ENCODE measurements at regions not wholly inside any gene's neighbourhood (a gene's known extent, or its start where the extent isn't known, plus 50 kb on each side); places are given as distances from the start of the nearest gene placed in this dataset.

DNA sequence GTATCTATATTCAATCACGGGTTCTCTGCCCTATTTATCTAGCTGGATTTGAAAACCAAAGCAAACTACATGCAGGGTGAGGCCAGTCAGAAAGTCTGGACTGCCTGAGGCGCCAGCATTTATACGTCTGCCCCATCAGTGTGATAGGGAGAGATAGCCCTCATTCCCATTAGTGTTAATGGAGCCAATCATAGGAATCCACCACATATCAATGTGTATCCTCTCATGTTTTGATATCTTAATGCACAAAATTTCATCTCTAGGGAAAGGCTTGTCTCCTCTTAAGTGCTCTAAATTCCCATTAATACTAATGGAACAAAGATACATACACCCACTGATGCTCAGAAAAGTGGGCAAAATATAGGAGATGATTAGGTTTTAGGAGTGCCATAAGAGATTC is 376.2 kb downstream of the BTBD3 start:
- DNase-seq, result no peak

DNA sequence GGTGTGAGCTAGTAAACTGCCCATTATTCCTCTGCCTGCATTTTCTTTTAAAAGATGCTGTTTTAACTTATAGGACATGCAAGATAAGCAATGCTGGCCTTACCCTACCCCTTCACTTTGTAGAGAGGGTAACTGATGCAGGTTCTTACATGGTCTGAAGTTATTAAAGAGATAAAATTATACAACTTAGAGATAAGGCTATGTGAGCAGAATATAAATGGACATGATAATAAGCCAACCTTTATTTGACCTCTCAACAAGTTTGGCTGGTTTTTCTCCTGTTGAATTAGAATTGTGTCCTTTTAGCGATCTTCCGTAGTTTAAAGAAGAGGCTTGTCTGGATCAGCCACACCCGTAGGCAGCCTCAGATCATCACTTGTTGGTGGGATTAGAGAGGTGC is 377.0 kb downstream of the BTBD3 start:
- DNase-seq, result no peak

DNA sequence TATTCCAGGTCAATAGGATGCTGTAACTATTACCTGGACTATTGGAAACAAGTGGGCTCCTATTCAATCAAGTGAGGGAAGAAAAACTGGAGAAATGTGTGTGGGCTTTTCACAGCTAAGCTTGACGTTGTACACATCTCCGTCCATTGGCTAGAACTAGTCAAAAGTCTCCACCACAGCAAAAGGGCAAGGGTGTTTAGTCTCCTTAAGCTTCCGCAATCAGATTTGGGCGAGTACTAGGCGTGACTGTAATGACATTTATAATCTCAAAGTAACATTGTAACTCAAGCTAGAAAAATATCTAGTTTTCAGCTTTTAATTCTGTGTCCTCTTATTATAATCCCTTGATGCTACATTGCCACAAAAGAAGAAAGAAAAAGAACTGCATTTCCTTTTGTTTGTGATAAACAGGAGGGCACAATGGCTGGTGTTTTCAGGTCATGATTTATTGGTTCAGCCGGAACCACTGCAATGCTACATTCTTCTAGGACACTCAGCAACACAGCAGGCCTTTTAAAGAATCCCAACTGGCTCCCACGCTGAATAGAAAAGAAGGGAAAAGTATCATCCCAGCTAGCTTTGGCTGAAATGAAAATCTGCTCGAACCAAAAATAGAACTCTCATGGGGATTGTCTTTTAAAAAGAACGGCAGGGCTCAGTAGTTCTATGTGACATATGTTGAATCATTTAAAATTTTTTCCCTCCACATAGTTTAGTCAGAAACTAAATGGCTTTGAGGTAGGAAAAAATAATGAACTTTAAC is 387.7 kb downstream of the BTBD3 start:
- no peak for DNase-seq

DNA sequence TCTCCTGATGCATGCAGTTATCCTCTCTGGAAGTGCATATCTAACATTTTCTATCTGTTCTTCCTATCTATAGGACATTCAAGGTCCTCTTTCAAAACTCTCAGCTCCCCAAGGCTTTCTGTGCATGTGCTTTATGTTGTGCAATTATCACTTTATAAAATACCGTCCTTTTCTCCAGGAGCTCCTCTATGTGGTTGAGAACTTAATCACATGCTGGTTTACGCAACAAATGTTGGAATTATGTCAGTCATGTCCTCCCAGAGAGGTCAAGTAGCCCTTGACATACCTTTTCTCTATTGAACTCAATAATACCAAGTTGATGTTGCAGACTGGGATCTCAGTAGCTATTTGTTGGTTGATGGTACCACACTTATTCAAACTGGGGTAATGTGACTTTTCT is 388.4 kb downstream of the BTBD3 start:
- DNase-seq, result no peak

DNA sequence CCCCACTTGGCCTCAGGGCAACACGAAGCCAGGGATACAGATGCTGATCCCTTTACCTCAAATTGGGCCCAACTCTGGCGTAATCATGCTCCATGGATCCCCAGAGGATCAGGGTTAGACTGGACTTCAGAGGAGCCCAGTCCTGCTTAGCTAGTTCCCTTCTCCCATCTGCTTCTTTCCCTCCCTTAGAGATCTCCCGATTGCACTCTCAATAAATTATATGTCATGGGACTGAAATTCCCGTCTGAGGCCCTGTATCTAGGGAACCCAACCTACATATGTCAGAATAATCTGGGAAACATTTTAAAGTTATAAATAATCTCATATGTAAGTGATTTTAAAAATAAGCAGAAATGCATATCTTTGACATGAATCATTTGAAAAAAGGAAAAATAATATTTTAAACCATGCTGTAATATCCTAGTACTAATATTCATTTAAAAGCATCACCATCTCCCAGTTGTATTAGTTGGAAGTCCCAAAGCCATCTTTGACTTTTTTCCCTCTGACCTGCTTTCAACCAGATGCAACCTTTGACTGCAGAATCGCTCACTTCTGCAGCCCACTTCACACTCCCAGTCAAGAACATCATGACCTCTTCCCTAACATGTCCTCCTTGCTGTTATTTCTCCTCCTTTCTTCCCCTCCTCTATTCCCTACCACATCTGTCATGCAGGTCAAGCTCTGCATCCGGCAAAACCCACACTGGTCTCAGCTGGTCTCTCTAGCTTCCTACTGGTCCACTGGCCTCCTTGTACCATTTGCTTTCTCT is 393.6 kb downstream of the BTBD3 start:
- no peak for DNase-seq

DNA sequence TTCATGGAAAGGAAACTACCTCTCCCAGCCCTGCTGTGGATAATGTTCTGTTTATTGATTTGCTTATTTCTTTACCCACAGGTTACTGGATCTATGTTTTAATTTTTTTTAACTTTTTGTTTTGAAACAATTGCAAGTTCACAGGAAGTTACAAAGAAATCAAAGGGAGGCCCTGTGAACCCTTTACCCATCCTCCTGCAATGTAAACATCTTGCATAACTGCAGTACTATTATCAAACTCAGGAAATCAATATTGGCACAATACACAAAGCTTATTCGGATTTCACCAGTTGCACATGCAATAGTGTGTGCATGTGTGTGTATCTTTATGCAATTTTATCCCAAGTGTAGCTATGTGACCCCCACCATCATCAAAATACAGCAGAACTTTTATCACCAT is 398.0 kb downstream of the BTBD3 start:
- no peak for DNase-seq

DNA sequence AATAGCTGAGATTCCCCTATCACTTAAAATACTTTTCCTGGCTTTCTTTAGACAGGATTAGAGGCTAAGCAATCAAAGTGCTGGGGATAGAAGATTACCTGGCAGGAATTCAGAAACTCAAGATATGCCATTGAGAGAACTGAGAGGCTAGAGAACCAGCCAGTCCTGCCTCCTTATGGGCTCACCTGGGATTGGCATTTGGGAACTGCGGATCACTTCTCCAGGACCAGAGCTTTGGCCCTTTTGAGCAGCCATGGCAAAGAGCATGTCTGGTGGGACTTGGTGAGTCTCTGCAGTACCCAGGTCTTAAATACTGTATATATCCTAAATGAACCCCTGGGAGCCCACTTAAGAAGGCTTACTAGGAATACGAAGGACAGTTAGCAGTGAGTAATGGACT is 399.1 kb downstream of the BTBD3 start:
- DNase-seq, result no peak

DNA sequence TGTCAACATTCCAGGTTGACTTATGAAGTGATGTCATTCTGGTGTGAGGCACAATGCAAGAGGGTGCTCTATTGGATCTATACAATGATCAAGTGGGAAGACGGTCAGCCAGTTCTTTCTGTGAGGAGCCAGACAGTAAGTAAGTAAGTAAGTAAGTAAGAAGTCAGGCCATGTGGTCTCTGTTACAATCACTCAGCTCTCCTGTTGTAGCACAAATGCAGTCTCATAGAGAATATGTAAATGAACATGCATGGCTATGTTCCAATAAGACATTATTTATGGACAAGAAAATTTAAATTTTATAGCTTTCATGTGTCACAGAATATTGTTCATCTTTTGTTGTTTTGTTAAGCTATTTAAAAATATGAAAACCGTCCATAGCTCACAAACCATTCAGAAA is 399.7 kb downstream of the BTBD3 start:
- no peak for DNase-seq

DNA sequence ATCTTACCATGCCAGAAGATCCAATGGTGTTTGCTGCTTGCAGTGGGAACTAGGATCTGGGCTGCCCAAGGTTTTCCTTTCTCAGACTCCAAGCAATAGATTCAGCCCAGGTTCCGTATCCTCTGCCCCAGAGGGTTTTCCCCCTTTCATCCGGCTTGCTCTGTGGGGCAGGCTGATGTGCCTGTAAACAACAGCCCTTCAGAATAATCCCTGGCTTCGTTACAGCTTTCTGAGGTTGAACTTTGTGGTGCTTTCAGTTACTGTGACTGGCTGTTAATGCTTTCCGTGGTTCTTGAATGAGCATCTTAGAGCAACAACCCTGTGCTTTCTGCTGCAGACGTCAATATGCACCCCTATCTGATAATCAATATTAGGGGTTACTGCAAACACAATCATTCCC is 400.4 kb downstream of the BTBD3 start:
- DNase-seq, result no peak

DNA sequence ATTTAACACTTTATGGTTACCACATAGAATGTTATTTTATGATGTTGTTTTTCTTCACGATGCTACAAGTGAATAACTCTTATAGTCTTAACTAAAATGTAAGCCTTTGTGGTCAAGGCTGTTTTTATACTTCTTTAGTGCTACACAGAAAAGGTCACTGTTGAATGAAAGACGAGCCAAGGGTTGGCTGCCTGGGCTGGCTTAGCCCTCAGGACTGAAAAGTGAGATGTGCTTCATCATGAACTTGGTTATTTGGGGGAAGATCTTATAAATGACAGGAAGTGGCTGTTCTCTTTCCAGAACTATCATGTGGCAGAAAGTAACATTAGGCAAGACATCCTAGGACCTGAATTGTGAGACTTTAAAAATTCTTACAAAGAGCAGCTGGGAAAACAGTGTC is 404.0 kb downstream of the BTBD3 start:
- DNase-seq, result no peak

DNA sequence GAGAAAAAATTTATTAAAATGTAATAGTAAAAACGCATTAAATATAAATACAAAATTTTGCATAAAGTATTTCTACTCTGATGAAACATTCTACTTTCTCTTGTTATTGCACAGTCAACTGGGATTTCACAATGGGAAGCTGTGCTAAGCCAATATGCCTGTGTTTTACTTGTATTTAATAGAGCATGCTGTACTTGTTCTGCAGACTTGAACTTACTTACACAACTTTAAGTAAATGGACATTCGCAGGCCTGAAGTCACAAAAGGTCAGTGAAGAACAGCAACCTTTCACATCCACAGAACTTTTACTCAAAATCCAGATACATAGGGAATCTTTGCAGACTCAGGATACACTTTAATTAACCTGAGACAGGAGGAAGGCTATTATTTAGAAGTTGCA is 409.5 kb downstream of the BTBD3 start:
- no peak for DNase-seq

DNA sequence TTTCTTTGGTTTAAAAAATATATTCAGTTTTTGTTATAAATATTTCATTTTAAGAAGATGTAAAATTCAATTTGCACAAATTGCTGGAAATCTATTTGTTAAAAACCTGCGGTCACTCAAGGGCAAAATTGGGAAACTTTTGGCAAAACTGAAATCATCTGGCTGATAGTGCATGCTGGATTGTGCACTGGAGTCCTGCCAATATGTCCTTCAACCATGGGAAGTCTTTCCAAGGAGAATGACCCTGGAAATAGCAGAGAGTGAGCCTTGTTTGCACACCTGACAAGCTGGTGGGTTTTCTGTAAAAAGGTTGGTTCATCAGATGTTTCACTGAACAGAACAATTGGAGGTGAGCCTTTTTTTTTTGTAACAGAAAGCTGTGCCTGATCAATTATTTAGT is 413.5 kb downstream of the BTBD3 start:
- no peak for DNase-seq

DNA sequence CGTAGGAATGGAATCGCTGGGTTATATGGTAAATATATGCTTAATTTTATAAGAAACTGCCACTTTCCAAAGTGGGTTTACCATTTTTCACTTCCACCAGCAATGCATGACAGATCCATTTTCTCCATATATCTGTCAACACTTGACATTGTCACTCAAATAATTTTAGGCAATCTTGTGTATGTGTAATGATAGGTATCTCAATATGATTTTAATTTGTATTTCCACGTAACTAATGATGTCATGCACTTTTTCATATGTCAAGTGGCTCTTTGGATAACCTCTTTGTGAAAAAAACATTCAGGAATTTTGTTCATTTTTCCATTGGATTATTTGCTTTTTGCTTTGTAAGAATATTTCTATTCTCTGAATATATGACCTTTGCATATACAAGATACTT is 419.9 kb downstream of the BTBD3 start:
- DNase-seq, result no peak

DNA sequence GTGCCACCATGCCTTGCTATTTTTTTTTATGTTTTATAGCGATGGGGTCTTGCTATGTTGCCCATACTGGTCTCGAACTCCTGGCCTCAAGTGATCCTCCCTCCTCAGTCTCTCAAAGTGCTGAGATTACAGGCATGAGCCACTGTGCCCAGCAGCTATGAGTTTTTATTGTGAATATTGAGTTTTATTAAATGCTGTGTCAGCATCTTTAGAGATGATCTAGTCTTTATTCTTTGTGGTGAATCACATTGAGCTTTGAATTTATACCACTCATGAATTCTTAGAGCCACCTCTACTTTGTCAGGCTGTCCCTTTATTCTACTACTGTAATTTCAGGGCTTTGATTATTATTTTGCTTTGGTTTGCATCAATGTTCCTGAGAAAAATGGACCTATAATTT is 428.3 kb downstream of the BTBD3 start:
- DNase-seq, result no peak

DNA sequence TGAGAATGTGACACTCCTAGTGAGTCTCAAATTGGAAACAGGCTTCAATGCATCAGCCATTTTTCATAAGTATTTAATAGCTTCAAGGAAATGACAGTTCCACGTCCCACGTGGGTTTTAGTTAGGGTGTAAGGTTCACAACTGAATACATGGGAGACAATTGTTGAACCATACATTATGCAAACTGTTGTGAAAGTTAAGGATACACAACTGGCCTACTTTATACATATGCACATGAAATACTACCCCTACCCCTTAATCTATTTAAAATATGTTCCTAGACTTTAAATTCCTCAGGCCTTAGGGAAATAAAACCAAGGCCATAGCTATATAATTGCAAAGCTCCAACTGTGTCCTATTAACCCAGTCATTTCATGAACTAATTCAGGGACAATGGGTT is 436.1 kb downstream of the BTBD3 start:
- no peak for DNase-seq

DNA sequence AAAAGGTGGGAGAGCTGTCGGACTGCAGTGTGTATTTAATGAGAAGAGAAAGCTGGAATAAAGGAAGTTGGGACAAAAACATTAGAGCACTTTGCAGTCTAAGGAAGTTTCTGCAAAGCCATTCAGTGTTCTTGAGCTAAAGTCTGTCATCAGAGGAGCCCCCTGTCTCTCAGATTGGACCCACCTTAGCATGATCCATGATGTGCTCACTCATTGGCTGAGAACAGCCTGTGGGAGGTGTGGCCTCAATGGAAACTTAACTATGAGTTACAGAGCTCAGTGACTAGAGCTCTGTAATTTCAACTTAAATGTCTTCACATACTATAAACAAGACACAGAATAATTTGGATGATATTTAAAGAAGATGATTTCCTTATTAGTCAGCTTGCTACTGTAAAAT is 437.0 kb downstream of the BTBD3 start:
- DNase-seq, result no peak

DNA sequence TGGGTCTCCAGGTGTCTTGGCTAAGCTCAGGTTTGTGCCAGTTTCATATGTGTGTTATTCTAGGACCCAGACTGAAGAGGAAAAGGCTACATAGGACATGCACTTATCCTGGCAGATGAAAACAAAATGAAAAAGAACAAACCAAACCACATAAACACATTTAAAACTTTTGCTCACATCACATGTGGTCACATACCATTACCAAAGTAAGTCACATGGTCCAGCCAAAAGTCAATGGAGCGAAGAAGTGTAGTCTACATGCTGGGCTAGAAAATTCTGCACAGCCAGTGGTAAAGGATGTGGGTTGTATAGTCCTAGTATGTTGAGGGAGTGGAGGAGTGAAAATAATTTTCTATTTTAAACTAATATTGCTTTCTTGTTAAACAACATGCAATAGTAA is 437.5 kb downstream of the BTBD3 start:
- DNase-seq, result no peak

DNA sequence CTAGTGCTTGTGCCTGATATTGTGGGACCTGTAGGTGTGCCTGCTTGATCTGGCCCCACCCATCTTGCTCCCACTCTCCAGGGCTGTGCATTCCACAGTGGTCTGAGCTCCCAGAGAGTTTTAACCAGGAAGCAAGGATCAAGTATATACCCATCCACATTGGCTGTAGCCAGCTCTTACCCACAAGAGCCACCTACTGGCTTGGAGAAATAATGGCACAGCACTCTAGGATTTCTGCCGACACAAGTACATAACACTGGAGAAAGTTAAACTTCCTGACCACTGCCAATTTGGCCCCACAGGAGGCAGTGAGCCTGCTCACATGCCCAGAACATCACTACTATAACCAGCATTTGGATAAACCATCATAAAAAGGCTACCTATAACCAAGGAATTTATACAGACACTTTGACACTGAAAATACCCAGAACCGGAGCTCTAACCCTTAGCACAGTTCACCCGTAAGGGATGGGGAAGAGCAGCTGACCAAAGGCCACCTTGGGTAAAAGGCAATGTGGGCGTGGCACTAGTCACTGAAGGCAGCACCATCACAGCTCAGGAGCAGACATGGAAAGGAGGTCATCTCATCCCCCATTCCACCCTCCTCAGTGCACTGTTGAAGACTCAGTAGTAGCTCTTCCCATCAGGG is 440.4 kb downstream of the BTBD3 start:
- DNase-seq, result no peak

DNA sequence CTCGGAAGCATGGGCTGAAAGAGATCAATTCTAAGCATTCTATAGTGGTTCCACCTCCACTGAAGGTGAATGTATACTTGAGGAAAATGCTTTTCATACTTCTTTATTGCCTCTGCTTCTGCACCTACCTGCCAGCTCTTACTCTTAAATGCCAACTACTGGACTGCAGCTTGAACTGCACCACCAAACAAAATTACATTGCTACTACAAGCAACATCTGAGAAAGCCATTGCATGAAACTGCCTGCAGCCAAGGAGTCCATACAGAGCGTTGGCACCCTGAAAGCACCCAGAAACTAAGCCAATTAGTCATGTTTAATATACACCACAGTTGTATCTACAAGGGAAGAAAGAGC is 440.9 kb downstream of the BTBD3 start:
- no peak for DNase-seq

DNA sequence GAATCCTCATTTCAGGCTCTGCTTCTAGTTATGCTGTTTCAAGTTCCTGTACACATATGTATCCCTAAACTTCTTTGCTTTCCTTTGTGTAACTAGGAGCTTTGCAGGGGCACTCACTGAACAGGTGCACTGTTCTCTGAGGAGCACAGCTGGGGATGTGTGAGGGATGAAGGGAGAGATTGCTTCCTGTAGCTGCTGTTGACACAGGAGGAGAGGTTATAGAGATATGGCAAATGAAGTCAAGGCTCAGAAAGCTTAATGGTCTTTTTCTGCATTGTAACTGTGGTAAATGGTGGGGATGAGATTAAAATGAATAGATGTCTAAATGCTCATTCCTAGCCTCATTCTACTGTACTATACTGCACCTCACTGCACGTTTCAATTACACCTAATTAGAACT is 454.3 kb downstream of the BTBD3 start:
- no peak for DNase-seq

DNA sequence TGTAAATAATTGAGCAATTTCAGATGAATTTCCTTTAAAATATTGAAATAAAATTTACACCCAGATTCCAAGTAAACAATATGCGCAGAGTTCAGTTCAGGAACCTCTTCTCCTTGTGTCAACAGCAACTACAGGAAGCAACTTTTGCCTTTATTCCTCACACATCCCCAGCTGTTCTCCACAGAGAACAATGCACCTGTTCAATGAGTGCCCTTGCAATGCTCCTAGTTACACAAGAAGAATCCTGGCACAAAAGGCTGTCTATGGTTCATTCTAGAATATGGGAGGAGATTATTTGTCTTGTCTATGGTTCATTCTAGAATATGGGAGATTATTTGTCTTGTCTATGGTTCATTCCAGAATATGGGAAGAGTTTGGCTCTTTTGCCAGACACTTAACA is 454.9 kb downstream of the BTBD3 start:
- DNase-seq, result no peak

DNA sequence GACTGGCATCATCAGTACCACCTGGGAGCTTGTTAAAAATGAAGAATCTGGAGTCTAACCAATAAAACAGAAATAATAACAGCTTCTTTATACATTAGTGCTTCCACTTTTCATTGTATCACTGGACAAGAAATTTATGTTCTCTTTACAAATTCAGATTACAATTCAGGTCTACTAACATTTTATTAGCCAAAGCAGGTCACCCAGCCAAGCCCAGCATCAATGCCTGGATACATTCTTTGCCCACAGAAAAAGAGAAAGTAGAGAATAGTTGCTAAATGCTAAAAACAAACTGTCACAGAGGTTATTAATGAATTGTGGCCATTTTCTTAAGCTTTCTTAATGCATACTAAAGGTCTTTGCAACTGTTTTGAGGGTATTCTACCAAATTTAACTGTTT is 458.3 kb downstream of the BTBD3 start:
- DNase-seq, result no peak

DNA sequence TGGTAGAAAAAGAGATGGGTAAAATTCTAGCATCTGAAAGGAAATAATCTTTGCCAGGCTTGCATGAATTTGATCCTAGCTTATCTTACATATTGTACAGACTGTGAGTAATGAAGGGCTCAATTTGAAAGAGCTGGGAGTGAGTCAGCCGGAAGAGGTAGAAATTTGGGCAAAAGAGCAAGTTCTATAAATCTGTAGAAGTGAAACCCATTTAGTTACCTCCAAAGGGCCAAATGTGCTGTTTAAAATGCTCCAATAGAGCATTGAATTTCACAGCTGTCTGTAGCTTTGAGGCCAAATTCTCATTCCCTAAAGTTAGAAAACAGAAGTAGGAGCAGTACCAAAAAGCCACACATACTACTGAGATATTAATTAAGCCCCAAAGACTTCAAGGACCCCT is 466.1 kb downstream of the BTBD3 start:
- no peak for DNase-seq

DNA sequence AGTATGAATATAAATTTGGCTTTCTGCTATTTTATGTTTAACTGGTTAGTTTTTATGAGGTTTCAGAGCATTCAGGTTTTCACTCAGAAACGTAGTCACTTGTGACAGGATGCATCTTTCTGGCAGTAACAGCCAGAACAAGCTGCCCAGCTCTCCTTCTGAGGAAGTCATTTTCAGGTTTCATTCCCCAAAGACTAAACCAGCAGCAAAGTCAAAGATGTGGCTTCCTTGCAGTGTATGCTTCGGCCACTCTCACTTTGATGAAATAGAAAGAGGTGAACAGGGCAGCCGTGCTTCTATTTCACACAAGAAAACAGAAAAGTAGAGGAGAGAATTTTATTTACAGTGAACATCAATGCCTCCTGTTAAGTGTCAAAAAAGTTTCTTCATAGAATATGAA is 469.1 kb downstream of the BTBD3 start:
- DNase-seq, result no peak

All from occipital lobe (tissue), 1 donor.